Tibial artery (tissue), 4 donors: ENCODE measurements at regions not wholly inside any gene's neighbourhood (a gene's known extent, or its start where the extent isn't known, plus 50 kb on each side); places are given as distances from the start of the nearest gene placed in this dataset.

Experiments used
- DNase-seq, 2 donors: peaks; one replicate each; pipeline ENCODE4 v3.0.0-alpha.2; 2019
- H3K27ac ChIP-seq, 2 donors: fragments of 200-600 bp; sonication (generic) in 1 of 2; 1 replicate in 1 of 2; 2 replicates in 1 of 2; pipeline ENCODE4 v1.5.1; 2018 to 2019; ENCODE audit warnings: mild to moderate bottlenecking in 1 of 2
- H3K27me3 ChIP-seq, 2 donors: fragments of 200-600 bp; sonication (generic) in 1 of 2; one replicate each; pipeline versions ENCODE4 v1.5.1 to v1.6.0; 2016 to 2019
- H3K36me3 ChIP-seq, 3 donors: fragments of 200-600 bp; sonication (generic) in 2 of 3; one replicate each; pipeline ENCODE4 v1.5.1; 2016 to 2019; ENCODE audit warnings: mild to moderate bottlenecking in 2 of 3
- H3K4me1 ChIP-seq, 4 donors: fragments of 200-600 bp; sonication (generic) in 2 of 4; 1 replicate in 3 of 4; 2 replicates in 1 of 4; pipeline ENCODE4 v1.5.1; 2016 to 2019
- H3K4me3 ChIP-seq, 2 donors: fragments of 200-600 bp; sonication (generic) in 1 of 2; 1 replicate in 1 of 2; 2 replicates in 1 of 2; pipeline ENCODE4 v1.5.1; 2018 to 2019; ENCODE audit warnings: mild to moderate bottlenecking in 2 of 2
- H3K9me3 ChIP-seq, 3 donors: fragments of 200-600 bp; sonication (generic) in 1 of 3; one replicate each; pipeline ENCODE4 v1.5.1; 2016 to 2019
- intact Hi-C: fragments of 100-400 bp; cut with DNase I; formaldehyde crosslinking; loops from one replicate; pipeline ENCODE4 v1.15.0; 2023; ENCODE audit warnings: low total_unique reads
- TF ChIP-seq, protein P1 (sequence below), 2 experiments: fragments of 200-600 bp in 1 of 2; fragments of 450-650 bp in 1 of 2; IDR thresholded peaks; one replicate each; pipeline ENCODE4 v1.5.1; 2017 to 2019; ENCODE audit warnings: antibody characterized with exemption in 2 of 2, mild to moderate bottlenecking in 1 of 2, moderate library complexity in 1 of 2

DNA sequence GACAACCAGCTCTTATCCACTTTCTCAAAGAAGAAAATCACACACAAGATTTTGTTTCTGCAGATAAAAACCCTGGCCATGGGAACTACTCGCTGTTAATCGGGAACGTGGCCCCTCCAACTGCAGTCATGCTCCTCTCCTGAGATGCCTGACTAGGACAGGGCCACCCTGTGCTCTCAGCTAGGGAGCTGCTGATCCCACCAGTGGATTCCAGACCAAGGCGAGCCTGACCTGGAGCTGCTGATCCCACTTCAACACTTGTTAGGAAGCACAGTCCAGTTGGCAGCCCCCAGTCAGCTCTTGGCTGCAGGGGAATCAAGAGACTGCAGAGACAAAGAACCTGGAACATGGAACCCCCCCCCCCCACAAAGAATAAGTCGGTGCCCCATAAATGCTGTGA is 474.3 kb upstream of the MGMT start:
- Histone ChIP-seq H3K9me3 (no peaks in the 10 kb centered on the region), H3K36me3 (no peaks in the 10 kb centered on the region), H3K4me1 (no peaks in the 10 kb centered on the region), H3K27ac (no peak overlapping the region), H3K4me3 (no peak overlapping the region), H3K27me3 (peaks cover 0 to 6% of the 10 kb centered on the region in 2 donors)
- DNase-seq, result no peak
- intact Hi-C loops, result no loop called here
- TF ChIP-seq, protein P1, sequence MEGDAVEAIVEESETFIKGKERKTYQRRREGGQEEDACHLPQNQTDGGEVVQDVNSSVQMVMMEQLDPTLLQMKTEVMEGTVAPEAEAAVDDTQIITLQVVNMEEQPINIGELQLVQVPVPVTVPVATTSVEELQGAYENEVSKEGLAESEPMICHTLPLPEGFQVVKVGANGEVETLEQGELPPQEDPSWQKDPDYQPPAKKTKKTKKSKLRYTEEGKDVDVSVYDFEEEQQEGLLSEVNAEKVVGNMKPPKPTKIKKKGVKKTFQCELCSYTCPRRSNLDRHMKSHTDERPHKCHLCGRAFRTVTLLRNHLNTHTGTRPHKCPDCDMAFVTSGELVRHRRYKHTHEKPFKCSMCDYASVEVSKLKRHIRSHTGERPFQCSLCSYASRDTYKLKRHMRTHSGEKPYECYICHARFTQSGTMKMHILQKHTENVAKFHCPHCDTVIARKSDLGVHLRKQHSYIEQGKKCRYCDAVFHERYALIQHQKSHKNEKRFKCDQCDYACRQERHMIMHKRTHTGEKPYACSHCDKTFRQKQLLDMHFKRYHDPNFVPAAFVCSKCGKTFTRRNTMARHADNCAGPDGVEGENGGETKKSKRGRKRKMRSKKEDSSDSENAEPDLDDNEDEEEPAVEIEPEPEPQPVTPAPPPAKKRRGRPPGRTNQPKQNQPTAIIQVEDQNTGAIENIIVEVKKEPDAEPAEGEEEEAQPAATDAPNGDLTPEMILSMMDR (IDR thresholded peaks at IDR 0.05), result no peak

DNA sequence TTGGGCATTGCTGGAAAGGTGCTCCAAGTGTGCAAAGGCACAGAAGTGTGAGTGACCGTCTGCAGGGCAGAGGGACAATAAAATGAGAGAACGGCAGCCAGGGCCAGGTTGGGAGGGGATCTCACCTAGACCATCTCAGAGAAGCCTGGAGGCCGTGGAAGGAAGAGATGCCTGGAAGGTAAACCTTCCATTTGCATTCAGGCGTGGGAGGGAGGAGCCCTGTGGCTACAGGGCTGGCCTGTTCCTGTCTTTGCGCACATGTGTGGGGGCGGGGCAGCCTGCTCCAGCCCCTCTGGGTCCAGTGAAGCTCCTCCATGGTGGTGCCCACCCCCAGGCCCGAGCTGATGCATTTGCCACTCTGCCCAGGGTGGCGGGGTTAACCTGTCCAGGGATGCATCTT is 473.6 kb upstream of the MGMT start:
- no peak overlapping the region for H3K27ac ChIP-seq
- no peaks in the 10 kb centered on the region for H3K9me3 ChIP-seq
- intact Hi-C loops, result no loop called here
- no peaks in the 10 kb centered on the region for H3K36me3 ChIP-seq
- DNase-seq, result no peak
- no peaks in the 10 kb centered on the region for H3K4me1 ChIP-seq
- no peak overlapping the region for H3K4me3 ChIP-seq
- peaks cover 0 to 6% of the 10 kb centered on the region in 2 donors for H3K27me3 ChIP-seq
- TF ChIP-seq, protein P1 (IDR thresholded peaks at IDR 0.05), result no peak

DNA sequence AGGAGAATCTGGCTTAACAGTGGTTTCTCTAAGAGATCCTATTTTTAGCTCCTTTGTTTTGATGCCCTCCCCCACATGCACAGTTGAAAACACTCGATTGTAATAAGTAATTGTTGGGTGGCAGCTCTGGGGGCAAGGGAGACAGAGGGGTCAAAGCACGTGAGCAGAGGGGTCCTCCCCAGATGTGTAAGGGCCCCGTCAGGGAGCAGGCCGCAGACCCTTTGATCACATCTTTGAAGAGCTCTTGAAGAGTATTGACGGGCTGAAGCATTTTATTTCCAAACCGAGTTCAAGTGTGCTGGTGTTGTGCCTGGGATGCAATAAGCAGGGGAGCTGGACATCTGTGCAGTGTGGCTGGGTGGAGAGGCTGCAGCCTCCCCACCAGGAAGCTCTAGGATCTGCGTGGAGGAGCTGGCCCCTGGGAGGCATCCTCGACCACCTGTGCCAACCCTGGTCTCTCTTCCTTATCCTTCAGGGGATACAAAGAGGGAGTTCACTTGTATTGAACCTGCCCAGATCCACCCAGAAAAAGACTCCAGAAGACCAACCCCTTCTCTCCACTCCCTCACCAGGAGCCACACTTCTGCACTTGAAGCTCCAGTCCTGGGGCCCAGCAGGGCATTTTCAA is 473.0 kb upstream of the MGMT start:
- DNase-seq, result no peak
- intact Hi-C loops, result no loop called here
- no peaks in the 10 kb centered on the region for H3K9me3 ChIP-seq
- H3K4me1 ChIP-seq, result no peaks in the 10 kb centered on the region
- TF ChIP-seq, protein P1 (IDR thresholded peaks at IDR 0.05), result no peak
- no peak overlapping the region for H3K27ac ChIP-seq
- H3K36me3 ChIP-seq, result no peaks in the 10 kb centered on the region
- H3K4me3 ChIP-seq, result no peak overlapping the region
- peaks cover 0 to 6% of the 10 kb centered on the region in 2 donors for H3K27me3 ChIP-seq

DNA sequence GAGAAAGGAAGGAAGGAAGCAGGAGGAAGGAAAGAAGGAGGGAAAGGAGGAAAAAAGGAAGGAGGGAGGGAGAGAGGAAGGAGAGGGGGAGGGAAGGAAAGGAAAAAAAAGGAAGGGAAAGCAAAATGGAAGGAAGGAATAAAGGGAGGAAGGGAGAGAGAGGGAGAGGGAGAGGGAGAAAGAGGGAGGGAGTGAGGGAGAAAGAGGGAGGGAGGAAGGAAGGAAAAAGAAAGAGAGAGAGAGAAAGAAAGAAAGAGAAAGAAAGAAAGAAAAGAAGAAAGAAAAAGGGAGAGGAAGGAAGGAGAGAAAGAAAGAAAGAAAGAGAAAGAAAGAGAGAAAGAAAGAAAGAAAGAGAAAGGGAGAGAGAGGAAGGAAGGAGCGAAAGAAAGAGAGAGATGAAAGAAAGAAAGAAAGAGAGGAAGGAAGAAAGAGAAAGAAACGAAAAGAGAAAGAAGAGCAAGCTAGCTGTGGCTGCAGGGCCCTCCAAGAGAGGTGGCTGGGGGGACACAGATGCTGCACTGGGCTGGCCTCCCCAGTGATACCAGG is 472.4 kb upstream of the MGMT start:
- H3K9me3 ChIP-seq, result no peaks in the 10 kb centered on the region
- no peak overlapping the region for H3K4me3 ChIP-seq
- TF ChIP-seq, protein P1 (IDR thresholded peaks at IDR 0.05), result no peak
- intact Hi-C loops, result no loop called here
- H3K27me3 ChIP-seq, result peaks cover 0 to 6% of the 10 kb centered on the region in 2 donors
- H3K4me1 ChIP-seq, result no peaks in the 10 kb centered on the region
- DNase-seq, result no peak
- H3K27ac ChIP-seq, result no peak overlapping the region
- H3K36me3 ChIP-seq, result no peaks in the 10 kb centered on the region

DNA sequence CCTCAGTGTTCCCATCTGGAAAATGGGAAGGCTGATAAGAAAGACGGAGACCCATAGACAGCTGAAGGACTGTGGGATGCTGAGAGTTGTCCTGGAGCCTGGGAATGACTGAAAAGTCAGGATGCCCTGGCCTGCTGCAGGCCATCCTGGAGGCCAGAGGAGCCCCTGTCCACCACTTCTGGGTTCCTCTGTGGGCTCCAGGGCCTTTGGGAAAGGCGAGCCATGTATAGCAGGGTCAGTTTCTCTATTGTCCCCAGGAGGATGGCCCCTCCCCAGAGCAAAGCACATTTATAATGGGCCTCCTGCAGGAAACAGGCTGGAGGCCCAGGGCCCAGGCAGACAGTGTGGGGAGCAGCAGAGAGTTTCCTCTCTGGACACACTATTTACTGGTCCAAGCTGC is 471.4 kb upstream of the MGMT start:
- intact Hi-C loops, result no loop called here
- TF ChIP-seq, protein P1 (IDR thresholded peaks at IDR 0.05), result no peak
- Histone ChIP-seq H3K36me3 (no peaks in the 10 kb centered on the region), H3K27ac (no peak overlapping the region), H3K27me3 (peaks cover 0 to 6% of the 10 kb centered on the region in 2 donors), H3K4me3 (no peak overlapping the region), H3K9me3 (no peaks in the 10 kb centered on the region), H3K4me1 (no peaks in the 10 kb centered on the region)
- no peak for DNase-seq
